HG03432 (cell line): ENCODE measurements at regions not wholly inside any gene's neighbourhood (a gene's known extent, or its start where the extent isn't known, plus 50 kb on each side); places are given as distances from the start of the nearest gene placed in this dataset.

Source experiments
- ATAC-seq: cut with Tn5 transposase; IDR thresholded peaks from one replicate; pipeline ENCODE4 v1.9.1; 2021; ENCODE audit warnings: mild to moderate bottlenecking, moderate library complexity; ENCODE audit not compliant: unreplicated experiment

DNA sequence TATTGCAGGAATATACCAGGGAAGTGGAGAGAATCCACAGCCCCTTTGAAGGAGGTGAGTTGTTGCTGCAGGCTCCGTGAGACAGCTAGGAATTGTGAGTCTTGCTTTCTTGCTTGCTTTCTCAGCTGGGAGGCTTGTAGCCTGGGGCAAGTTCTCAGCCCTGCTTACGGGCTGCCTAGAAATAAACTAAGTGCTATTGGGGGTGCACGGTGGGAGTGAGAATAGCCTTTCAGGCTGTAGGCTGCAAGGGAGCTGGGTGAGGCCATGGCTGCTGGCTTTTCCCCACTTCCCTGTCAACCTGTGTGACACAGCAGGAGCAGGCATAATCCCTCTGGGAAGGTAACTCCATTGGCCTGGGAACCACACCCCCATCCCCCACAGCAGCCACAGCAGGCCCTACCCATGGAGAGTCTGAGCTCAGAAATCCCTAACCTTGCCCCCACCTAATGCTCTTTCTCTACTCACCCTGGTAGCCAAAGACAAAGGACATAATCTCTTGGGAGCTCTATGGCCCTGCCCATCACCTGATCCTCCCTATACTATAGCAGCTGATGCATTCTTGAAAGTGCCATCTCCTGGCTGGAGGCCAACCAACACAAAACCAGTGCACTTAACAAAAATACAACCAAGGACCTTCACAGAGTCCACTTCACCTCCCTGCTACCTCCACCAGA lies 113.0 kb downstream of the MMRN1 start:
- ATAC-seq = no peak

DNA sequence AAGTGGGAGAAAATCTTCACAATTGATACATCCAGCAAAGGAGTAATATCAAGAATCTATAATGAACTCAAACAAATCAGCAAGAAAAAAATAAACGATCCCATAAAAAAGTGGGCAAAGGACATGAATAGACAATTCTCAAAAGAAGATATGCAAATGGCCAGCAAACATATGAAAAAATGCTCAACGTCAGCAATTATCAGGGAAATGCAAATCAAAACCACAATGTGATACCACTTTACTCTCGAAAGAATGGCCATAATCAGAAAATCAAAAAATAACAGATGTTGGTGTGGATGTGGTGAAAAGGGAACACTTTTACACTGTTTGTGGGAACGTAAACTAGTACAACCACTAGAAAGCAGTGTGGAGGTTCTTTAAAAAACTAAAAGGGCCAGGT lies 114.3 kb upstream of the CCSER1 start:
- no peak for ATAC-seq

DNA sequence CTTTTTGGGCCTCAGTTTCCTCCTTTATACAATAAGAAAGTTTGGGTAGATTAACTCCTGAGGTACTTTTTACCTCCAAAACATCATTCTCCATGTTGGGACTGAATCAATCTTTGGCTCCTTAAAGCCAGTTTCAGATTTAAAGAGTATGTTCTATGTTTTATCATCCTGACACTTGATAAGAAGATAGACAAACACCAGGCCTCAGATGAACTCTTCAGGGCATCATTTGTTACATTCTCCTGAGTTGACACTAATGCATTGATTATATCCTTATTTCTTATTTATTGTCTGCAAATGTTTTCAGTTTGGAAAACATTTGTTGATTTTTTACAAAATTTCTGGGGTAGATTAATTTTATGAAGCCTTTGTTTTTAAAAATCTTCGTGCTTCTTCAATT lies 102.7 kb upstream of the CCSER1 start:
- ATAC-seq = no peak

DNA sequence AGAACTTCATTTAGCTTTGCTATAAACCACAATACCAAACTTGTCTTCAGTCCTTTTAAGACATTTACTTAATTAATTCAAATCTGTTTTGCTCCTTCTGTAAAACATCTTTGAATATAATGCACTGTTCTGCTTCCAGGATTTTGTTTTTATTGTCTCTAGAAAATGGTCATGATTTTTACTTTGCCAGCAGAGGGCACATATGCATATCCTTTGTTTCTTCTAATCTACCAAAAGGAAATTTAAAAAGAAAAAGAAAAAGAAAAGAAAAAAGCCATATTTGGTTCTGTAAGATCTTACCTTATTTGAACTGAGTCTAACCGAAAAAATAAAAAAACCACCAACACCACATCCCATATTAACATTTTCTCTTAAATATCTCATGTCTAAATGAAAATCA lies 101.9 kb upstream of the CCSER1 start:
- no peak for ATAC-seq

DNA sequence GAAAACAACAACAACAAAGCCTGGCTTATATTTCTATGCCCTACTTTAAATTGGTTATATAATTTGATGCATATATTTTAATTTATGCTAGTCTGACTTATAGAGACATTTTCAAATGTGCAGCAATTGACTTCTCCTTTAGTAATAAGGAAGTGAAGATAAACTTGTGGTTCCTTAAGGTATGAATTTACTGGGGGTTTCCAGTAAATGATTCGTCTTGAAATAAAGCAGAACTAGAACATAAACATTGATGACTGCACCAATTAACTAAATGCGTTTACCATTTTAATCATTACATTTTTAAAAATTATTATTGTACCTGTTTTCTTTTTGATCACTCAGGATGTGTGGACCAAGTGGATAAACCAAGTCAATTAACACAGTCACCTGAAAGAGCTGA lies 99.6 kb upstream of the CCSER1 start:
- peak; percentile 88 for ATAC-seq

DNA sequence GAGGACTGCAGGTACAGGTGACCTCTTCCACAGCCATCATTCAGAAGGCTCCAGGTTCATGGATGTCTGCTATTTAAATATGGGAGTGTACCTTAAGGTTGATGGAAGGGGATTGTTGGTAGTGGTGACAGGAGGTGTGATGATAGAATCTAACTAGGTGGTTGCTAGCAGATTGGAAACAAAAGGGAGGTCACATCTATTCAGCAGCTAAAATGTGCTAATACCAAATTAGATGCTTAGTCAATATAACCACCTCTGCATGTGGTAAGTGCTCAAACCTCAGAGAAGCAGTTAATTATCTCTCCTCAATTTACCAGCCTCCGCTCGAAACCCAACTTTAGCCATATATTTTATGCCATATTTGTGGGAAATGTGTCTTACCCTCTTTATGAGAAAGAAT lies 98.7 kb upstream of the CCSER1 start:
- no peak for ATAC-seq

DNA sequence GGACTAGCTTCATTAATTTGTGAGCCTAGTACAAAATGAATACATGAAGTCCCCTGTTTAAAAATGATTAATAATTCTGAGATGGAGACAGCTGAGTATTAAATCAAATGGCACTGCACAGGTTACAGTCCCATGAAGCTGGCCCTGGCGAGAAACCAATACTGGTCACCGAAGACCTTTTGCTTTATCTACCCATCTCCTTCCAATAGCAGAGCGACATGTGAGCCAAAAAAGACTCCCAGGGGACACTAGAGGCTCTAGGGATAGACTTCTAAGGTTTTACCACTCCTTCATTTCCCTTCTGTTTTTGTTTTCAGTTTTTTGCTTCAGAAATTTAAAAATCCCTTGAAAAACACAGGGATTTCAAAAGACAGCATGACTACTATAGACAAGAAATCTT lies 97.0 kb upstream of the CCSER1 start:
- no peak for ATAC-seq

DNA sequence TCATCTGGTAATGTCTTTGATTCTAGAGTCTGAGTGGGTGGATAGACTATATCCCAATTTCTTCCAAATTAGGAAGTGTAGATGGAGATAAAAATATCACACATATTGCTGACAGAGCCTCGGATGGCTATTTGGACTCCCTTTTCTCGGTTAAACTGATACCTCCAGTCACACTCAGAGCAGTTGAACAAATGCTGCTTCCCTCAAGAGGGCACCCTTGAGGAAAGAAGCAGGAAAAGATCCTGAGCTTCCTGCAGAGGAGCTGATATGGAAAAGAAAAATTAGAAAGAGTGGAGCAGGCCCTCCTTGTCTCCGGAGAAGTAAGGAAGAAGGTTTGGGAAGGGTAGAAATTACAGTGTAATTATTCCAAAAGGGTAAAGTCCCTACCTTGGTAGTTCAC lies 96.2 kb upstream of the CCSER1 start:
- ATAC-seq = no peak

DNA sequence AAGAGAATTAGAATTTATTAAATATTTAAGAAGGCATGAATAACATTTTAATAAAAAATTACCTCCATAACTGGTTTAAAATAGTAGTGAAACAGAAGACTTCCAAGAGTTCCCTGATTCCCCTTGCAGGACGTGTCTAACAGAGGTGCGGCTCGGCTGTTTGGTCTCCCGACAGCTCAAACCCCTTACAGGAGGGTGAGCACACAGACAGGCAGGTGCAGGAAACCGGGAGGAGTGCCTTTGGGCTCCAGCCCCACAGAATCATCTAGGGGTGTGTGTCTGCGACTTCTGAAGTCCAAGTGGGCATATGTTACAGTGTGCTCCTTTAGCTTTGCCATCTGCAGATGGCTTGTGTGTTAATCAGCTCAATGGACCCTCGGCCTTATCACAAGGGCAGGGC lies 88.1 kb upstream of the CCSER1 start:
- ATAC-seq = no peak

DNA sequence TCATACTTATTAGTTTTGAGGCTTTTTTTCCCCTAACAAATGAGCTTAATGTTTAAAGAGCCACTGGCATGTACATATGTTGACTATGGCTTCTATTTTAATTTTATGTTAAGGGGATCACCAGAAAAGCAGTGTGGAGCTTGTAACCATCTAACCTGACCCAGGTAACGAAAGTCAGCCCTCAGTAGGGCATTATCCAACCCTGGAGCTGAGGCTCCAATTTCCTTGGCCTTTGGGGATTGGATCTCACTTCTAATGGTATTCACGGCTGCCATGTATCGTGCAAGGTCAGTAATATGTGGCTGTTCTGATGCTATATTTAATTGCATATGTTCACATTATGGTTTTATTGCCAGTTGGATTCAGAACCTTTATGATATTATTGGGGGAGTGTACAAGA lies 75.2 kb upstream of the CCSER1 start:
- ATAC-seq = no peak

DNA sequence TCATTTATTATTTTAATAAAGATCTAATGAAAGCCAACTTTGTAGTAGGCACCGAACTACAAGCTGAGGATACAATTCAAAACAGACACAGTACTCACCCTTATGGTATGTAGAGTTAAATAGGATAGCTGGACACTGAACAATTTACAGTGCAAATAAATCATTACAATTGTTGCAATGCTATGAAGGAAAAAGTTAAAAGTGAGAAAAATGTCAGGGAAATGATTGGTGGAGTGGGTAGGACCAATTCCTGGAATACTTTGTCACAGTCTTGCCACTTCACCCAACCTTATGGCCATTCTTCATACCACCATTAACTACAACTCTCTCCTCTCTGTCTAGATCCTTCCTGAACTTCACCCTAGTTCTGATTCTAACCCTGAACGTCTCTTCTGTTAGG lies 70.1 kb upstream of the CCSER1 start:
- no peak for ATAC-seq

DNA sequence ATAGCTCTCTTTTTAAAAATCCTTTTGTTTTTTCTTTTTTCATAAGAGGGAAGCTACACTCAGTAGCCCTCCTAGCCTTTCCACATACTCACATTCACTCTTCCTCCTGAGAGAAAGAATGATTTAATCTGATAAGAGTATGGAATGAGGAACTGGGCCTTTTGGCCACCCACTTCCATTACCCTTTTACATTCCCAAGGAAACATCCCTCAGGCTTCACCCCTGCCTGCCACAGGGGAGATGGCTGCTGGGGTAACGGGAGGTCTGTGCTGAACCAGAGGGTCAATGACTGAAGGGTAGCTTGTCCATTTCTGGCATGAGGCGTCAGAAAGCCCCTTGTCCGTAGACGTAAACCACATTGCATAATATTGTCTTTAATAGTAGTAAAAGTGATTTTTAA lies 67.2 kb upstream of the CCSER1 start:
- ATAC-seq = no peak

DNA sequence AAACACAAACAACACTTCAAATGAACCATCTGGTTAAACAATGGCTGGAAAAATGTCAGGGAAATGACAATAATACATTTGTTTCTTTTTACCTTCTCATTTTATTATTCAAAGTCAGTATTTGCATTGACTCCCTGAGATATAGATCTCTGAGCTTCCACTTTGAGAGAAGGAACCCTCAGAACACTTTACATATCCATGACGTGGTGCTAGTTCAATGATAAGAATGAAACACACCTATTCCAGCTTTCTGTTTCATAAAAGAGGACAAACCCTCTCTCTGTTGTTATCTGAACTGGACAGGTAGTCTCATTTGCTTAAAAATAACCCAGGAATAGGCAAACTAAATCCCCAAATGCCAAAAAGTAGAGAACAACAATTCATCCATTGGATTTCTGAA lies 65.3 kb upstream of the CCSER1 start:
- peak; percentile 40 for ATAC-seq

DNA sequence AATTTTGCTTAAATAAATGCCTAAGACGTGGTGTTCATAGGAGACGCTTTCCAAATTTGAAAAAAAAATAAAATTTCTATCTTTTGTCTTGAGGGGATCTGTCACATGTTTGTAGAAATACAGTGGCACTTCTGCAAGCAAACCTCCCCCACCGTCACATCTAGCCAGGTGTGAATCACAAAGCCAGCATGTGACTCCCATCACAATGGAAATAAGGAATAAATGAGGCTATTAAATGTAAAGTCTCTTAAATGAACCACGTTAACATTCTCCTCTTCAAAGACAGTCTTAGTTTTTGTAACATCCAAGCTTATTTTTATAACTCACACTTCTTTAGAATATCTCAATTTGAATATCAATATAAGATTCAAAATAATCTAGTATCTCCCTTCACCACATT lies 63.0 kb upstream of the CCSER1 start:
- no peak for ATAC-seq

DNA sequence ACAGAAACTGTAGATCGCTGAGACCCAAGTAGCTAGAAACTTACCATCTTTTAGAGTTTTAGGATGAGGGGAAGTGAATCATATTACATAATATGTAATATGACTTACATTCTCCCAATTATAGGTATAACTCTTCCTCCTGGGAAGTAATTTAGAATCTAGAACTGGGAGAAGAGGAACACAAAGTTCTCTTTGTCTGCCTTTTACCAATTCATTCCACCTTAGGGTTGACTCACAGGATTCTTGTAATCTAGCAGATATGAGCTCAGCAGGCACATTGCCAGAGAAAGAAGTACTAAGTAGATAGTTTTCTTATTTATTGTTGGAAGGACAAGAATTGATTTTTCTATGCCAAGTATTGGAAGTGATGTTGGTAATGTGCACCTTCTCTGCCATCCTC lies 58.0 kb upstream of the CCSER1 start:
- no peak for ATAC-seq

DNA sequence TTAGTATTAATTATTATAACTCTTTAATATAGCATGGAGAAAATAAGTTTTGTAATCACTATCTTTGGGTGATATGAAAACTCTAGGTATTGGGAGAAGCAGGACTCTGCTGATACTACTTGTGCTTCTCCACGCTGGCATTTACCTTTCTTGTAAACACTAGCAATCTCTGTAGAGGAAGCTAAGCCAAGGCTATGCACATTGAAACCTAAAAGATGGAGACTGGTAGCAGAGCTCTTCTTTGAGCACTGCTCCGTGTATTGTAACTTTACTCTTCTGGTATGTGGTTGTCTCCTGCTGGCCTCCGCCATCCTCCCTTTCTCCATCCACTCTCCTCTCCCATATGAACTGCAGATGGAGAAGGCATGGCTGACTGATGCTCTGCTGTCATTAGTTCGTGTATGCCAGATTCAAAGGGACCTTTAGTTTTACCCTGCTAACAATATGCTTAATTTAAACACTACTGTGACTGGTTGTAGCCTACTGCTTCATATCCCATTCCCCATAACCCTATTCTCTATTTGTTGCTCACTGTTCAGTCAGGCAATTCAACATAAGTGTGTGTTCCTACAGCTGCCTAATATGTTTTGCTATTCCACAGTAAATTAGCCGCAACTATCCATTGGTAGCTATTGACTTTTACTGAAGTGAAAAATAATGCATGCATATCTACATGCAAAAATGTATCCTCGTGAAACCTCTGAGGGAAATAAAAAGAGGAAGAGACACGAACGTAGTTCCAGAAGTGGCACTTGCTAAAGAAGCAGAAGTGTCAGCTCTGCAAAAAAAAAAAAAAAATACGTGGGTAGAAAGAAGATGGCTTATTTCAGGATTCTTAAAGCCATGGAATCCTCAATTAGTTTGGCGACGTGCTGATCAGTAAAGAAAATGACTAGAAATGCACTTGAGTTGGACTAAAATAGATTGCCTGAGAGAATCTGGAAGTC lies 55.6 kb upstream of the CCSER1 start:
- peak; percentile 63 for ATAC-seq

DNA sequence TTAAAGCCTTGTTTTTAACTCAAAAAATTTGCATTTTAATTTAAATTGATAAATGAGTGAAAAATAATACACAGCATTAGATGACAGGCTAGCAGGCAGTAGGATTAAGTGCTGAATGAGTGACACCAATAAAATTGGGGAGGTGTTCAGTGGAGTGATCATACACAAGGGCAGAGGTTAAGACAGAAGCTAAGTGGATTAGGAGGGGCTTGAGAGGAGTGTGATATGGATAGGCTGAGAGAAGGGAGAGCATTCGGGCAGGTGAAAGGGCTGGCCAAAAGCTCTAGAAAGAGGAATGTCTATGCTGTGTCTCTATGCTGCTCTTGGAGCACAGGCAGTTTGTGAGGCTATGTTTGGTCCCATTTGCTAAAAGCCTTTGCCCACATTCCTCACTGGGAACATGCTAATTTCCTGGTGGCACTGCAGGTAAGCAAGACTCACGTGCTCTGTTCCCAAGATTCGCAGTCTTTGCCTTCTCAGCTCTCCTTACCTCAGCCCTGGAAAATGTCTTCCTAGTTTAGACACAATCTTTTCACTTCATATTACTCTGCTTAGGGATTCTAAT lies 52.8 kb upstream of the CCSER1 start:
- ATAC-seq = no peak
